PC-9 (cell line): ENCODE measurements at regions not wholly inside any gene's neighbourhood (a gene's known extent, or its start where the extent isn't known, plus 50 kb on each side); places are given as distances from the start of the nearest gene placed in this dataset.

ENCODE experiments used
- BruUV-seq: library from RNA; stranded (reverse); fragments of 400-500 nt; replicated peaks from 2 replicates; lab custom pipeline; 2021; lab: Mats Ljungman, UMichigan
- CTCF ChIA-PET: fragments of 300-600 bp; sonication (Branson Sonifier 250); formaldehyde crosslinking; loops from one replicate; lab custom pipeline; 2022; ENCODE audit warnings: antibody characterized with exemption; lab: Charles Lee
- POLR2A ChIA-PET: fragments of 300-600 bp; sonication (Branson Sonifier 250); formaldehyde crosslinking; loops from one replicate; lab custom pipeline; 2022; ENCODE audit warnings: antibody characterized with exemption; ENCODE audit not compliant: unreplicated experiment; lab: Charles Lee
- DNase-seq, 2 experiments: peaks; one replicate each; pipeline versions ENCODE4 v3.0.0 to v3.0.0-alpha.2; 2015 to 2022; ENCODE audit warnings: mixed read lengths in 1 of 2
- H2AFZ ChIP-seq: fragments of 200-600 bp; sonication (generic); 2 replicates; pipeline ENCODE4 v1.8.1; 2017; ENCODE audit warnings: antibody characterized with exemption
- H3F3A ChIP-seq: fragments of 200-600 bp; sonication (generic); 2 replicates; pipeline ENCODE4 v1.8.1; 2017; ENCODE audit warnings: antibody characterized with exemption, mild to moderate bottlenecking, low read depth; ENCODE audit not compliant: insufficient read depth
- H3K27ac ChIP-seq: fragments of 200-600 bp; sonication (generic); 2 replicates; pipeline ENCODE4 v1.6.1; 2016; ENCODE audit warnings: mixed run types
- H3K27me3 ChIP-seq: fragments of 200-600 bp; sonication (generic); 2 replicates; pipeline ENCODE4 v1.6.1; 2016; ENCODE audit warnings: low read depth, mixed run types; ENCODE audit not compliant: insufficient read depth
- H3K36me3 ChIP-seq: fragments of 200-600 bp; sonication (generic); 2 replicates; pipeline ENCODE4 v1.6.1; 2016; ENCODE audit warnings: low read depth, mixed run types
- H3K4me1 ChIP-seq: fragments of 200-600 bp; sonication (generic); replicated peaks from 2 replicates; pipeline ENCODE4 v1.6.1; 2016; ENCODE audit warnings: mixed run types; ENCODE audit not compliant: insufficient read depth
- H3K4me2 ChIP-seq: fragments of 200-600 bp; sonication (generic); 2 replicates; pipeline ENCODE4 v1.6.1; 2017; ENCODE audit warnings: mixed run types
- H3K4me3 ChIP-seq: fragments of 200-600 bp; sonication (generic); 2 replicates; pipeline ENCODE4 v1.6.1; 2016; ENCODE audit warnings: mixed run types
- H3K79me2 ChIP-seq: fragments of 200-600 bp; sonication (generic); 2 replicates; pipeline ENCODE4 v1.6.1; 2017; ENCODE audit warnings: low read depth, mixed run types
- H3K9me2 ChIP-seq: fragments of 200-600 bp; sonication (generic); 2 replicates; pipeline ENCODE4 v1.8.1; 2017; ENCODE audit warnings: mild to moderate bottlenecking; ENCODE audit not compliant: insufficient read depth
- H3K9me3 ChIP-seq: fragments of 200-600 bp; sonication (generic); 2 replicates; pipeline ENCODE4 v1.8.1; 2016; ENCODE audit warnings: low read depth; ENCODE audit not compliant: insufficient read depth
- H4K20me1 ChIP-seq: fragments of 200-600 bp; sonication (generic); 2 replicates; pipeline ENCODE4 v1.8.1; 2017; ENCODE audit not compliant: insufficient read depth
- EZH2 ChIP-seq: fragments of 200-600 bp; sonication (generic); IDR thresholded peaks from 2 replicates; pipeline ENCODE4 v1.8.0; 2017; ENCODE audit warnings: antibody characterized with exemption, low read depth
- intact Hi-C: fragments of 100-400 bp; cut with micrococcal nuclease; formaldehyde crosslinking; loops from one replicate; pipeline ENCODE4 v1.10.0; 2022; ENCODE audit not compliant: unreplicated experiment
- TF ChIP-seq, protein P1 (sequence below): fragments of 200-600 bp; sonication (generic); conservative IDR thresholded peaks from 2 replicates; pipeline ENCODE4 v1.6.1; 2017; ENCODE audit warnings: mixed run types, antibody characterized with exemption, mild to moderate bottlenecking, moderate library complexity

DNA sequence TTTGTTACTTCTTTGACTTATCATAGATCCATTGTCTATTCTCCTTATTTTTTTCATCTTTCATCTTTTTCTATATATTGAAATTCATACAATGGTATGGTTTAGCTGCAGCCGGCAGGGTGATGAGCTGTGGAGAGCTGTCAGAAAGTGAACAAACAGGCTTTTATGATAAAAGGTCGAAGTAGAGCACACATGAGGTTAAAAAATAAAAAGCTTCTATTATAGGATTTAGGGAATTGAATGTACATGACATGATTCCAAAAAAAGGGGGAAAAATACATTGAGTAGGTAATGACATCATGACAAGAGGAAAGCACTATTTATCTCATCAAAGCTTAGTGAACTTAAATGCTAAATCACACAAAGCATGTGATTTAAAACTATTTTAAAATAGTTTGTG lies 884.8 kb downstream of the METTL15 start:
- intact Hi-C loops = no loop called here
- Histone ChIP-seq H3K27ac (no peak overlapping the region), H3K9me2 (no peaks in the 10 kb centered on the region), H3K4me2 (no peak overlapping the region), H3K36me3 (no peaks in the 10 kb centered on the region), H3K9me3 (no peaks in the 10 kb centered on the region), H3K27me3 (no peaks in the 10 kb centered on the region), H3K4me3 (no peak overlapping the region), H4K20me1 (no peaks in the 10 kb centered on the region), H3K4me1 (no peaks in the 10 kb centered on the region), H3K79me2 (no peaks in the 10 kb centered on the region), H3F3A (no peaks in the 10 kb centered on the region), H2AFZ (no peak overlapping the region)
- BruUV-seq = no TSS peak
- ChIA-PET POLR2A (no interaction called here), CTCF (no interaction called here)
- TF ChIP-seq, protein P1, sequence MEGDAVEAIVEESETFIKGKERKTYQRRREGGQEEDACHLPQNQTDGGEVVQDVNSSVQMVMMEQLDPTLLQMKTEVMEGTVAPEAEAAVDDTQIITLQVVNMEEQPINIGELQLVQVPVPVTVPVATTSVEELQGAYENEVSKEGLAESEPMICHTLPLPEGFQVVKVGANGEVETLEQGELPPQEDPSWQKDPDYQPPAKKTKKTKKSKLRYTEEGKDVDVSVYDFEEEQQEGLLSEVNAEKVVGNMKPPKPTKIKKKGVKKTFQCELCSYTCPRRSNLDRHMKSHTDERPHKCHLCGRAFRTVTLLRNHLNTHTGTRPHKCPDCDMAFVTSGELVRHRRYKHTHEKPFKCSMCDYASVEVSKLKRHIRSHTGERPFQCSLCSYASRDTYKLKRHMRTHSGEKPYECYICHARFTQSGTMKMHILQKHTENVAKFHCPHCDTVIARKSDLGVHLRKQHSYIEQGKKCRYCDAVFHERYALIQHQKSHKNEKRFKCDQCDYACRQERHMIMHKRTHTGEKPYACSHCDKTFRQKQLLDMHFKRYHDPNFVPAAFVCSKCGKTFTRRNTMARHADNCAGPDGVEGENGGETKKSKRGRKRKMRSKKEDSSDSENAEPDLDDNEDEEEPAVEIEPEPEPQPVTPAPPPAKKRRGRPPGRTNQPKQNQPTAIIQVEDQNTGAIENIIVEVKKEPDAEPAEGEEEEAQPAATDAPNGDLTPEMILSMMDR = no peak
- no peak for TF ChIP-seq EZH2
- no peak for DNase-seq

DNA sequence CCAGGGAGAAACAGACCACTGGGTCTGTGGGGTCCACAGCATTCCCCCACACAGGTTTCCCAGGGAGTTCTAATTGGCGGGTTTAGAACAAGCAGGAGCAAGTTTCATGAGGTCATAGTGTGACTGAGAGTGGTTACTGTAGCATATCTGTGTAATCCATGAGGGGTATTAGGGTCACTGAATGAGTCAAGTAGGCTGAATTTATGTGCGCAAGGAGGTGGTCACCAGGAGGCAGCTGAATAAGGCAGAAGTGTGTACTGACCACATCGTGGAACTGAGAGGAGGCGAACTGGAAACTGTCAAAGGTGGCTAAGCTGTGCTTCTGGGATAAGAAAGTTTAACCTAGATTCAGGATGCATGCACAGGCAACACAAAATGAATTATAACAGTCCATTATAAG lies 876.0 kb downstream of the METTL15 start:
- no peak for DNase-seq
- H3K9me3 ChIP-seq = no peaks in the 10 kb centered on the region
- intact Hi-C loops = no loop called here
- H3K36me3 ChIP-seq = no peaks in the 10 kb centered on the region
- no peak overlapping the region for H2AFZ ChIP-seq
- H3K4me2 ChIP-seq = no peak overlapping the region
- H3F3A ChIP-seq = no peaks in the 10 kb centered on the region
- no peaks in the 10 kb centered on the region for H3K4me1 ChIP-seq
- no peaks in the 10 kb centered on the region for H3K79me2 ChIP-seq
- H3K27ac ChIP-seq = no peak overlapping the region
- no peaks in the 10 kb centered on the region for H4K20me1 ChIP-seq
- ChIA-PET CTCF (no interaction called here), POLR2A (no interaction called here)
- no peaks in the 10 kb centered on the region for H3K27me3 ChIP-seq
- no peak for TF ChIP-seq EZH2
- TF ChIP-seq, protein P1 = no peak
- H3K4me3 ChIP-seq = no peak overlapping the region
- H3K9me2 ChIP-seq = no peaks in the 10 kb centered on the region
- BruUV-seq = no TSS peak

DNA sequence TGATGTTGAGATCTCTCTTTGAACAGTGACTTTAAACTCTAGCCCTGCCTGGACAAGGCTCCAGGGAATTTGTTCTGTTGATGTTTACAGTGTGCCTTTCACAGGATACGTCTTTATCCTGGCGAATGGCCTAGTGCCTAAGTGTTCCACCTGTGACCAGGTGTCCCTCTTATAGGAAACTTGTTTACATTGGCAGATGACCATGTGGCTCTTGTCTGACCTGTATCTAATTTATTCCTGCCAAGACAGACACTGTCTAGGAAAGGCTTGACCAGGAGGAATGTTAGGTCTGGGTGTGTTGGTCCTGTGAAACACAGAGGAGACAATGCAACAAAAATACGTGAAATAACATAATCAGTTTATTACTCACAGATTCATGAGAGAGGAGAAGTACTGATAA lies 875.6 kb downstream of the METTL15 start:
- H3K27ac ChIP-seq = no peak overlapping the region
- no peak overlapping the region for H3K4me3 ChIP-seq
- no peaks in the 10 kb centered on the region for H3K9me2 ChIP-seq
- no peaks in the 10 kb centered on the region for H3F3A ChIP-seq
- CTCF ChIA-PET = no interaction called here
- POLR2A ChIA-PET = no interaction called here
- H4K20me1 ChIP-seq = no peaks in the 10 kb centered on the region
- H3K4me1 ChIP-seq = no peaks in the 10 kb centered on the region
- H3K79me2 ChIP-seq = no peaks in the 10 kb centered on the region
- peak; percentile 10 to 34 for DNase-seq
- no TSS peak for BruUV-seq
- H3K9me3 ChIP-seq = no peaks in the 10 kb centered on the region
- no peaks in the 10 kb centered on the region for H3K27me3 ChIP-seq
- no peak overlapping the region for H3K4me2 ChIP-seq
- intact Hi-C loops = no loop called here
- no peak overlapping the region for H2AFZ ChIP-seq
- H3K36me3 ChIP-seq = no peaks in the 10 kb centered on the region
- TF ChIP-seq, protein P1 = no peak
- TF ChIP-seq EZH2 = no peak
